NCI-H2081 treated with DMSO at 0.1 percent for 48 hours (cell line): ENCODE measurements at regions not wholly inside any gene's neighbourhood (a gene's known extent, or its start where the extent isn't known, plus 50 kb on each side); places are given as distances from the start of the nearest gene placed in this dataset.
"Not testable (repeated sequence)": the region's sequence is repeated elsewhere in the genome, so short reads cannot be mapped to it uniquely, and the experiment has no call there.

Source experiments
- DNase-seq: peaks from one replicate; lab custom pipeline; 2025; lab: John Stamatoyannopoulos, UW

DNA sequence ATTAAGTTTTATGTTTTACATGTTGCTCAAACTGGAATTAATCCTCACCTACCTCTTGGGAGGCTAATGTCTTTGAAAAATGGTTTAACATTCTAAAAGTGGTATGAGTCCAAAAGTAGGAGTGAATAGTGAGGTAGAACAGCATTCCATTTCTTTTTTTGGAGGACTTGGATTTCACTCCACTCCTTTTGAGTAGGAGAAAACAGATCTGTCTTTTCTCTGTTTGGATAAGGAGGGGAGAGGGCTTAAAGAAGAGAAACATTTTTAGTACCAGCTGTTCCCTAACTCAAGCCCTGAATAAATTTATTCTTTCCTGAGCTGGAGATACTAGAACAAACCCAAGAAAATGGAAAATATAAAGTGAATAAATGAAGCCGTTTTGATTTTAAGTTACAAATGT lies 687.9 kb downstream of the MECOM start:
- no peak for DNase-seq

DNA sequence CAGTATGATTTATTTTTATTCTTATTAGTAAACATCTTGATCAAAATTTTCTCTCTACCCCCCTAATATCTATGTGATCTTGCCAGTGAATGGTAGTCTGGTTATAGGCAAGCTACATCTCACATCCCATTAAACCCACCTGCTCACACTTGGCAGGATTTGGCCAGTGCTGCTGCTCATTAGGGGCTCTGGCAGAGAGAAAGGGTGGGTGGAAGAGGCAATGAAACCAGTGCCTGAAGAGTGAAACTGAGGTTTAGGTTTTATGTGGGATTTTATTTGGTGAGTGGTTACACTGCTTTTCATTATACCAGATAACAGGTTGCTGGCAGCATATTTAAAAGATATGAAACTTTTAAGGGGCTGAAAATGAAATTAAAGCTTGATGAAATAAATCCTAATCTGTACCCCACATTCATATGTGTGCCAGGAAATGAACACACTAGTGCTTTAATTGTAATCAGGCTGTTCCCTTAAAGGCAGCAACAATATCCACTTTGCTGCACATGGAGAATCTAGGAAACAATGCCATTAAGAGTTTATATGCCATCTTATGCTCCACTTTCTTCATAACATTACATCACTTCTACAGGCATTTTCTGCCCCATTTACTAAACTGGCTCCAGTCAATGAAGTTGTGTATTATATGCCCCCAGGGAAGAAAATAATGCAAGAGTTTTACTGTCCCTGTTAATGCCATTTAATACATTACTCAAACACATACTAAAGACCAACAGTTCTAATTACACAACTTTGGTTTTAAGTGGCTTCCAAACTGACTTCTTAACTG lies 688.7 kb downstream of the MECOM start:
- no peak for DNase-seq

DNA sequence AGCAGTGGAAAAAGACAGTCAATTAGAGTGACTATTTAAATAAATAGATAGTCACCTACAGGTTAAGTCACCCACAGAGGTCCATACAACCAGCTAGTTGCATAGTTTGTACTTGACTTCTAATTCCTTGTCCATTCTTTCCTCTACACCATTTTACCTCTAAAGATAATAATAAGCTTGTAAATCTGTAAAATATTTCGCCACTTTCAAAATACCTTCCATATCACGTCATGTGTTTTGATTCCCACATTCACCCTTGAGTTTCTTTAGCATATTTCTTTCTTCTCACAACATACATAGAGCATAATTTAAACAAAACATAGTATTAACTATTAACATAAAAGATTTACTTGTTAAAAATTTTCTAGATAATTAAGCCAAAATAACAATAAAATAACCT lies 689.6 kb downstream of the MECOM start:
- DNase-seq, result no peak

DNA sequence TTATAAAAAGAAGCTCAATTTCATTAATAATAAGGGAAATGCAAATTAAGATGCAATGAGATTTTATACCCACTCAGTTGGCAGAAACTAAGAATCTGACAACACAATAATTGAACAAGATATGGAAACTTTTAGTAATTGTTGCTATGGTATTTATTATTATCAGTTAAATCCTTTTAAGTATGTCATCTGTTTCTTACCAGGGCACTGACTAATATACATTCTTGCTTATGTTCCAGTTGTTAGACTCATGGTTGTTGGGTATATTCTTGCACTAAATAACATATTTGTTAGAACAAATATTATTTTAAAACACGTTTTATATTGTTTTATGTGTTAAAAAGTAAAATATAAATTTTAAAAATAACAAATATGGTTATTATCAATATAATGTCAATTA lies 690.3 kb downstream of the MECOM start:
- no peak for DNase-seq

DNA sequence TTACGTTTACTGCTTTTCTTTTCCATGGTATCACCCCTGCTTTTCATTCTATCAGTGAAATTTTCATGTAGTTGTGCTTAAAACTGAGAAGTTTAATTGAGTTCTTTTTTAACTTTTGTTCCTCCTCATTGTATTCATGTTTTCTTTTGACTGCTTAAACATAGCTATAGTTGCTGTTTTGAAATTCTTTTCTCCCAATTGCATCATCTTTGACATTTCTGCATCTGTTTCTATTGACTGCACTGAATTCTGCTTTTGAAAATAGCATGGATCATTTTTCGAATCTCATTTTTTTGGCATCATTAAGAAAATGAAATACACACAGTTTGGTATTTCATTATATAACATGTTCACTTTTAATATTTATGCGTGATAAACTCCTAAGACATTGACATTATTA lies 694.9 kb downstream of the MECOM start:
- DNase-seq, result no peak

DNA sequence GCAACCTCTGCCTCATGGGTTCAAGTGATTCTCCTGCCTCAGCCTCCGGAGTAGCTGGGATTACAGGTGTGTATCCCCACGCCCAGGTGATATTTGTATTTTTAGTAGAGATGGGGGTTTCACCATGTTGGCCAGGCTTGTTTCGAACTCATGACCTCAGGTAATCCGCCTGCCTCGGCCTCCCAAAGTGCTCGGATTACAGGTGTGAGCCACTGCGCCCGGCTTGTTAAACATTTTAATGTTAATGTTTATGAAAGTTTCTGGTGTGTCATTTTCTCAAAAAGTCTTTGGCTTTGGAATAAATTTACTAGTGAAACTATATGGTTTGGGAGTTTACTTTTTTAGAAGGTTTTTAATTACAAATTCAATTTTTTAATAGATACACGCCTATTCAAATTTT lies 698.8 kb downstream of the MECOM start:
- DNase-seq, result no peak

DNA sequence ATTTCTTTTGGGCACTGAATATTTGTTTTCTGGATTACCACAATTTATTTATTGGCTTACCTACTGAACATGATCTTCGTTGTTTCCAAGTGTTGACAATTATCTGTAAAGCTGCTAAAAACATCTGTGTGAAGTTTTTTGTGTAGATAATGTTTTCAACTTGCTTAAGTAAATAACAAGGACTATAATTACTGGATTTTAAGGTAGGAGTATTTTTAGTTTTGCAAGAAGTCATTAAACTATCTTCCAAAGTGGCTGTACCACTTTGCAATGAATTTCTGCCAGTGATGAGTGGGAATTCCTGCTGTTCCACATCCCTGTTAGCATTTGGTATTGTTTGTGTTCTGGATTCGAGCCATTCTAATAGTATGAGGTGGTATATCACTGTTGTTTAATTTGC lies 702.2 kb downstream of the MECOM start:
- no peak for DNase-seq

DNA sequence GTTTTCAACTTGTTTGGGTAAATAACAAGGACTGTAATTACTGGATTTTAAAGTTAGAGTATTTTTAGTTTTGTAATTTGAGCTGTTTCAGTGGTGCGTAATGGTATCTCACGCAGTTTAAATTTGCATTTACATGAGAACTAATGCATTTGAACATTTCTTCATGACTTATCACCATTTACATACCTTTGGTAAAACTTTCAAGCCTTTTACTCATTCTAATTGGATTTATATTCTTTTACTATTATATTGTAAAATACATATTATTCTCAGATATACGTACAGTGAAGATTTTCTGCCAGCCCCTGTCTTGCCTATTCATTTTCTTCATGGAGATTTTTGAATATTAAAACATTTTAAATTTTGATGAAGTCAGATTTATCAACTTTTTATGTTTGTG lies 703.8 kb downstream of the MECOM start:
- no peak for DNase-seq

DNA sequence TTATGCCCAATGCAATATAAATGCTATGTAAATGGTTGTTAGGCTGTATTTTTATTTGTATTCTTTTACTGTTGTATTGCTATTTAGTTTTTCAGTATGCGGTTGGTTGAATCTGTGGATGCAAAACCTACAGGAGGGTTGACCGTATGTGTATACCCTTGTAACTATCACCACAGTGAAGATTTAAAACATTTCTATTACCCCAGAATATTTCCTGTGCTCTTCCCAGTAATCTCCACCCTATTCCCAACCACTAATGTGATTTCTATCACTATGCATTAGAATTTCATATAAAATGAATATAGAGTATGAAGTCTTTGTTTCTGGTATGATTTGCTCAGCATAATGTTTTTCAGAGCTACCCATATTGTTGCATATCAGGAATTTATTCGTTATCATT lies 705.0 kb downstream of the MECOM start:
- DNase-seq, result no peak

DNA sequence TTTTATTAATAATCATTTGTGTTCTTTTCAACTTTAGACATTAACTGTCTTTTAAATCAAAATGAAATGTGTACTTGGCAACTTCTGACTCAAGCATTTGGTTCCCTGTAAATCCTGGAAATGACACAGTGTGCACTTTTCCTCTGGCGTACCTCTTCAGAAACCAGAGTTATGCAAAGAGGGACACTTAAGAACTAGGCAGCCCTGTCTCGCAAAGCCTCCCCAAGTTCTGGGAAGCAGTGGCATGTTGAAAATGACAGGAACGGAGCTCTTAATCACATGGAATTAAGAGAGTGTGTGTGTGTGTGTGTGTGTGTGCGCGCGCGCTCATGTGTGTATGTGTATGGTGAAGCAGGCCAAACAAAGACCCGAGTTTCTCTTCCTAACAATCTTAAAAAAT lies 707.4 kb downstream of the MECOM start:
- DNase-seq, result no peak

DNA sequence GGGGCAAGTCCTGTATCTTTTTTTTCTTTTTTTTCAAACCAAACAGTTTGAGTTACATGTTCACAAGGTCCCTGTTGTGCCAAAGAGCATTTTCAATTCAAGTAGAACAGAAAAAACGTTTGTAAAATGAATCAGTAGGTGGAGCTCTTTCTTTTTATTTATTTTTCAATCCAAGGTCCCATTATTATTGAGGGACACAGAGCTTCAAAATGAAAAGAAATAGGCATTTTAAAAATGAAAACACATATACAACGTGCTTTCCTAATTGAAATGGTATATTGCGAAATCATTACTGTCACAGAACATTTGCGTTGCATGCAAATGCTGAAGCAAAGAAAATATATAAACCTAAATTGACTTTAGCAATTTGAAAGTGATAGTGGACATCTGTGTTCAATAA lies 711.0 kb downstream of the MECOM start:
- DNase-seq, result peak; percentile 46

DNA sequence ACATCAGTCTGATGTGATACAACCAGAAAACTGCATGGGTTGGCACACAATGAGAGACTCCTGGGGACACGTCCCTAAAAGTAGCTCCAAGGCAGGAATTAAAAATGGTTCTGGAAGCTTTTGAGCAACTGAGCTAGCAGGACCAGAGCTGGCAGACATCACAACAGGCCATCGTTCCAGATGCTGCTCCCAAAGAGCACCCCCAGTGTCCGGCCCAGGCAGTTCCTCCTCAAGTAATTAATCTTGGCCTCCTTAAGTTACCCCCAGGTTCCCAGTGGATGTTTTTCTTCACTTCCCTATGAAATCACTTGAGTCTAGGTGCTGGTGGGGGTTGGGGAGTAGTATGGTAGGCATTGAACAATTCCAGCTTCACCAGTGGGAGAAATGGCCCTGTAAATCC lies 711.6 kb downstream of the MECOM start:
- no peak for DNase-seq

DNA sequence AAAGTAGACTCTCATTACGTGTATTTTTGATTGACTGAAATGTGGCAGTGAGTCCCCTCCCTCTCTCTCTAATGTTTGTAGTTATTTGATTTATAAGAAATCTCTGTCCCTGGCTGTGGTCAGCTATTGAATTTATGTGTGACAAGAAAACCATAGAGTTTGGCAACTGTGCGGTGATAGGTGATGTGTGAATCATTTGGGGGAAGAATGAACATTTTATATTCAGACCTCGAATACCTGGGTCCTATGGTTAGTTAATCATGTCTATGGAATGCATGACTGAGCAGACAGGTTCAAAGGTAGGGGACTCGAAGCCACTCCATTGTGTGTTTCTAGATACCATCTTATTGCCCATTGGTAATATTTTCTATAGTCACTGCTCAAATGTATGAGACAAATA lies 712.1 kb downstream of the MECOM start:
- DNase-seq, result no peak

DNA sequence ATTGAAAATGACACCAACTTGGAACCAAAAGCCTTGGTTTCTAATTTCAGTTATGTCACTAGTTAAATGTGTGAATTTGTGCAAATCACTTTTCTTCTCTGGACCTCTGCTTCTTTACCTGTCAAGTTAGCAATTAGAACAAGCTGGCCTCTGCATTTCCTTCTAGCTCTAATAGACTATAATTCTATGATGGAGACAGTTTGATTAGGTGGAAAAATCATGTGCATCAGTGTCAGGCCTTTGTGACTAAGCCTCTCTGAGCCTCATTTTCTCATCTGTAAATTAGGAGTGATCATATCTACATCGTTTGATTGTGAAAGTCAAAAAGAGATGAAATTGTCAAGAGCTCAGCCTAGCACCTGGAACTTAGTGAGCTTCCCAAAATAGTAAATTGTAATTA lies 712.9 kb downstream of the MECOM start:
- DNase-seq, result no peak

DNA sequence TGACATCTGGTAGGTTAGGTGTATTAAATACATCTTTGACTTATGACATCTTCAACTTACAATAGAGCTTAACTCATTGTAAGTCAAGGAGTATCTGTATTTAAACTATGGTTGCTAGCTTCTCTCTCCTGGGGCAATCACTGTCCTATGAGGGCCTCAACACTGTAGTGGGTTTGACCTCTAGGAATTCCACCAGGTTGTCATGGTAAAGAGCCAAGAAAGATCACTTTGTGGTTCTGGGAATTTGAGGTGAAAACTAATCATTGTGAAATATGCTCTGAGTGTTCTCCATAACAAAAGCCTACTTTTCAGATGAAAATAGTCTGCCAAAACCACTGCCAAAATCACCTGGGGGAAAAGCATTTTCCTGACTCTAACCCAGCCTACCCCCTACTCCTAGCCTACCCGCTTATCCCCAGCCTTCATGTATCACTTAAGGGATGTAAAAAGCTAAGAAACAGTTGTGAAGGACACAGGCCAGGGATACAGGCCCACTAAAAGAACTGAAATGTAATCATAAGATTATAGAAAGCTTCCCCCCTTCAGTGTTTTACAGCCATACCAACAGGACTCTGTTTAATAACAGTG lies 723.8 kb downstream of the MECOM start:
- no peak for DNase-seq

DNA sequence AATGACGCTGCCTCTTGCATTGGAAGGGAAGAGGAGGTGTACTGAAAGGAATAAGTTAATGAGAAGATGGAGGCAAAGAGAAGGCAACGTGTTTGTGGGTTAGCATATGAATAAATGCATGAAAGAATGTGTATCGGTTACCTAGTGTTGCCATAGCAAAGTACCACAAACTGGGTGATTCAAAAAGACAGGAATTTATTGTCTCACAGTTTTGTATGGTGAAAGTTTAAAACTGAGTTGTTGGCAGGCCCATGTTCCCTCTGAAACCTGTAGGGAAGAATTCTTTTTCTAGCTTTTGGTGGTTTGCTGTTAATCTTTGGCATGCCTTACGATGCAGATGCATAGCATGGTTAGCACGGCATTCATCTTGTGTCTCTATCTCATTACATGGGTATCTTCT lies 729.9 kb downstream of the MECOM start:
- no peak for DNase-seq

DNA sequence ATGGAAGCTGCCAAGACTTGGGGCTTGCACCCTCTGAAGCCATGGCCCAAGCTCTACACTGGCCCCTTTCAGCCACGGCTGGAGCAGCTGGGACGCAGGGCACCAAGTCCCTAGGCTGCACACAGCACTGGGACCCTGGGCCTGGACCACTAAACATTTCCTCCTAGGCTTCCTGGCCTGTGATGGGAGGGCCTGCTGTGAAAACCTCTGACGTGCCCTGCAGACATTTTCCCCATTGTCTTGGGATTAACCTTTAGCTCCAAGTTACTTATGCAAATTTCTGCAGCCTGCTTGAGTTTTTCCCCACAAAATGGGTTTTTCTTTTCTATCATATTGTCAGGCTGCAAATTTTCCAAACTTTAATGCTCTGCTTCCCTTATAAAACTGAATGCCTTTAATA lies 733.5 kb downstream of the MECOM start:
- not testable (repeated sequence) for DNase-seq

DNA sequence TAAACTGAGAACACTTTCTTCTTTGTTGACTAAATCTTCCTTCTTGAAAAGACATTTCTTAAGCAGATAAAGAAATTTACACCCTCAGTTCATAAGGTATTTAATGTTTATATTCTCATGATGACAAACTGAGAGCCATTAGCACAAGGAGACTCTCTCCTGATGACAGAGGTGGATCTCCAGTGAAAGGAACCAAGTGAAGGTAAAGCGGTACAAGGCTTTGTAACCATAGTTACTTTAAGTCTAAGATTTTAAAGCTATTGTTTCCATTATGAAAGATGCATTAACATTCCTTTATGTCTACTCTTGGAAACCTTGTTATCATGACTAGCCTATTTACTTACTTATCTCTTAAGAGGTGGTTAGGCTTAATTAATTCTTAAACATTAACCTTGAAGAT lies 737.1 kb downstream of the MECOM start:
- no peak for DNase-seq

DNA sequence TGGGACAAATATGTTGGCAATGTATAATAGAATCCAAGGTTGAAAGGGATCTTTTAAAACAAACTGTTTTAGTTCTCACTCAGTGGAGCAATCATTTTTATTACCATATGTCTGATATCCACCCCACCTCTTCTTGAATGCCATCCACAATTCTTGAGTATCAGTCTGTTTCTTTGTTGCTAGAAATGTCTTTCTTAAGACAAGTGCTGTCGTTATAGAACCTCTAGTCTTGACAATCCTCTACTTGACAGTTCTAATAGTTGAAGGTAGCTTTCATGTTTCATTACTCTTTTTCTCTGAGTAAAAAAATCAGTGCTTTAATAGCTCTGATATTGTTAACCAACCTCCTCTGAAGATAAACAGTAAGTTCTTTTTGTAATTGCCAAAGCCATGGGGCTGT lies 737.9 kb downstream of the MECOM start:
- no peak for DNase-seq

DNA sequence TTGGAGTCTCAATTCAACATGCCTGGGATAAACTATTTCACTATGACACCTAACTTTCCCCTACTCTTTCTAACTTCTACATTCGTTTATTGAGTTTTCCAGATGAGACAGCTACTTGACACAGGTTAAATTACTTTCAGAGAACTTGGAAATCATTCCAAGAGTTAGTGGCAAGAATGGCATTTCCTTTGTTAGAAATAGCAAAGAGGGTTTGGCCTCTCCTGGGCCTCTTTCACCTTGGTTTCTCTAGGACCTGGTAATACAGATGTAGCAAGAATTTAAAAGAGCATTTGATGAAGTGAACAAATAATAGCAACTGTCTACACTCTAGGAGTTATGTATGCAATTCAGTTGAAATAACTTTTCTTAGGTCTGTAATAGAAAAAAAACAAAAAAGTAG lies 748.9 kb downstream of the MECOM start:
- no peak for DNase-seq

DNA sequence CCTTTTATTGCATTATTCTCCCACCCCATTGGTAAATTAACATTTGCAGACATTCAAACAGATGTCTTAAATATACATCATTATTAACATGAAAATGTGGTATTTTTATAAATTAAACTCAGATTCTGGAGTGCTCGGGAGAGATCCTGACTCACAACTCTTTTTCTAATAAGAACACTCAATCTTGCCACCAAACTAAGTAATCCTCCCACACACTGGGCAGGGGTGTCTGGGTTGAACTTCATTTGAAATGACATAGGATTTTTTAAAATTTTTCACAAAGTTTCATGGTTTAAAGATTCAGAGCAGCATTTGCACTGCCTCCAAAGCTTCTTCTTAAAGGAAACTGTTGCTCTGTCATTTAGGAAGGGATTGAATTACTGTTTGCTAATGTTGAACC lies 754.3 kb downstream of the MECOM start:
- no peak for DNase-seq

DNA sequence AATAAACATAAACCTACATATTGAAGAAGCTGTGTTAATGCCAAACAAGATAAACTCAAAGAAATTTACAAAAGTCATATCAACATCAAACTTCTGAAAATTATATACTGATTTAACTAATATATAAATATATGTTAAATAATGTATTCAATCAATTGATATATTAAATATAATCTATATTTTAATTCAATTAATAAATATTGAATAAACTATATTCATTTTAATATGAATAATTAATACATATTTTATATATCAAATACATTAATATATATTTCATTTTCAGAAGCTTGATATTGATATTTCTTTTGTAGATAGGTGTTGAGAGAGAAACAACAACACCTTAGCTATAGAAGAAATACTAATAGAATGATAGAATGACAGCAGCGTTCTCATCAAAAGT lies 768.1 kb downstream of the MECOM start:
- no peak for DNase-seq

DNA sequence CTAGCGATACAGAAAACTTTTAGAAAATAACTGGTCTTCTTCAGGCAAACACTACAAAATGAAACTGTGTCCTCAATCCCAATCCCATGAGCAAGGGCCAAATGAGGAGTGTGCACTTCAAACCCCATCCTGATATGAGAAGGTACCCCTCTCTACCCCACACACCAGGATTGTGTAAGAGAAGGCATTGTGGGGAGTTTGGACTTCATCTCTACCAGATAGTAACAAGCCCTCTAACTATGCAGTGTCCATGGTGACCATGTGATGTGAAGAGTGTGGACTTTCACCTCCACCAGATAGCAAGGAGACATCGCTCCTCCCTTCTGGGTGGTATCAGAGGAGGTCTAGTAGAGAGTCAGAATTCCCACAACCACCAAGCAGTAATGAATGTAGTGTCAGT lies 769.3 kb downstream of the MECOM start:
- no peak for DNase-seq

DNA sequence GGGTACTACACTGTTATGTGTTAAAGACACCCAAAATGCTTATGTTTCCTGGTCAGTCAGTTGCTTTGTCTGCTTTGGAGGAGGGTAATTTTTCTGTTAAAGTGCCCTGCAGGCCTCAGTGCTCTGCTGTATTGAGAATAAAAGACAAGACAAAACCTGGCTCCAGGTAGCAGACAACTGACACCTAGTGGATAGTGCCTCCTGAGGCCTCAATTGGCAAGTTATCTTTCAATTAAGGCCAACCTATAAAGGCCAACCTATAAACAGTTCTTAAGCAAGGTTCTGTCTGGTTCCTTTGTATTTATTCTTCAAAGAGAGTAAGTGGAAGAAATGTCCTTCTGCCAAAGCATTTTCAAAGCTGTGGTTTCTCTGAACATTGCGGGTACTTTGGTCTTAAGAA lies 773.8 kb downstream of the MECOM start:
- no peak for DNase-seq
